GM23248 (cell line): ENCODE measurements at regions not wholly inside any gene's neighbourhood (a gene's known extent, or its start where the extent isn't known, plus 50 kb on each side); places are given as distances from the start of the nearest gene placed in this dataset.

Experiments
- EZH2 ChIP-seq: fragments of 200-600 bp; sonication (generic); IDR thresholded peaks from 2 replicates; pipeline ENCODE4 v1.6.1; 2018; ENCODE audit warnings: antibody characterized with exemption, mild to moderate bottlenecking; ENCODE audit not compliant: insufficient read depth, poor library complexity, severe bottlenecking
- EZH2phosphoT487 ChIP-seq: fragments of 200-600 bp; sonication (generic); IDR thresholded peaks from 2 replicates; pipeline ENCODE4 v1.6.1; 2018; ENCODE audit warnings: antibody characterized with exemption, moderate library complexity, mild to moderate bottlenecking, low read depth; ENCODE audit not compliant: insufficient read depth

GRCh38 chr18:26746398-26746797 lies 119.1 kb downstream of the AQP4 start:
- no peak for TF ChIP-seq EZH2
- TF ChIP-seq EZH2phosphoT487, result no peak
